GM10266 (cell line): ENCODE measurements at regions not wholly inside any gene's neighbourhood (a gene's known extent, or its start where the extent isn't known, plus 50 kb on each side); places are given as distances from the start of the nearest gene placed in this dataset.
"Not testable (repeated sequence)": the region's sequence is repeated elsewhere in the genome, so short reads cannot be mapped to it uniquely, and the experiment has no call there.

Experiments used
- DNase-seq: peaks from one replicate; pipeline ENCODE4 v3.0.0; 2012; ENCODE audit errors: extremely low spot score
- CTCF ChIP-seq: IDR thresholded peaks from 2 replicates; pipeline ENCODE4 v1.5.1; 2012; ENCODE audit warnings: mild to moderate bottlenecking, low read depth; ENCODE audit not compliant: control insufficient read depth, insufficient read depth; ENCODE audit errors: missing control alignments

- DNase-seq: no peak
- no peak for TF ChIP-seq CTCF
Measured at GRCh38 chr20:47843886-47844567, 58.7 kb upstream of the SULF2 start.

- DNase-seq: not testable (repeated sequence)
Measured at GRCh38 chr20:47842950-47843349, 57.7 kb upstream of the SULF2 start.

GRCh38 chr20:47842004-47842403 is 56.7 kb upstream of the SULF2 start:
- not testable (repeated sequence) for DNase-seq

- not testable (repeated sequence) for DNase-seq
Measured at GRCh38 chr20:47836256-47836817, 51.1 kb upstream of the SULF2 start.
